ENCODE measurements at regions not wholly inside any gene's neighbourhood (a gene's known extent, or its start where the extent isn't known, plus 50 kb on each side); places are given as distances from the start of the nearest gene placed in this dataset.

- Histone ChIP-seq H3K79me2 (ENCODE audit: insufficient read depth, low read length) (no peaks in the 10 kb centered on the region), H3K4me3 (replicated peaks in 1 of 2; ENCODE audit: low read depth in 1 of 2, low read length in 2 of 2) (no peak overlapping the region), H3K27ac (ENCODE audit: low read depth, low read length) (no peak overlapping the region), H3K9me2 (ENCODE audit: insufficient read depth) (no peaks in the 10 kb centered on the region; the same call in 1 of the 2 replicates), H3K27me3 (ENCODE audit: insufficient read depth, low read length) (no peaks in the 10 kb centered on the region), H3K4me1 (ENCODE audit: control insufficient read depth in 1 of 2, insufficient read depth in 2 of 2, low read length in 2 of 2) (peaks cover 0 to 3% of the 10 kb centered on the region in 2 experiments; a peak in 1 of 4 replicates), H4K20me1 (ENCODE audit: insufficient read depth) (no peaks in the 10 kb centered on the region), H2AFZ (ENCODE audit: low read depth, low read length, poor library complexity, severe bottlenecking) (no peak overlapping the region), H3K4me2 (ENCODE audit: low read length) (no peak overlapping the region), H3K9me3 (ENCODE audit: control insufficient read depth in 1 of 2, insufficient read depth in 1 of 2, low read depth in 1 of 2, low read length in 2 of 2) (no peaks in the 10 kb centered on the region), H3K36me3 (ENCODE audit: control insufficient read depth in 1 of 2, insufficient read depth in 2 of 2, low read length in 2 of 2) (no peaks in the 10 kb centered on the region), H3K9ac (ENCODE audit: low read length) (no peak overlapping the region)
- intact Hi-C loops (cut with micrococcal nuclease) = no loop called here
- RAD21 ChIA-PET (ENCODE audit: low non-redundant PET in 1 of 2, low total read pairs in 2 of 2, uncharacterized antibody in 2 of 2, unreplicated experiment in 2 of 2) = no interaction called here
- ATAC-seq (no peak), DNase-seq (ENCODE audit: low read depth, low spot score) (no peak)
- POLR2A ChIA-PET = no interaction called here
- CTCF ChIA-PET = interaction anchor here (0.6 kb wide), 1 partner anchor 20 kb away, joined by 3 read pairs; no protein-coding TSS in a partner anchor
- TF ChIP-seq SRF (IDR thresholded peaks at IDR 0.05; ENCODE audit: low read depth) (no peak), ELF1 (IDR thresholded peaks at IDR 0.05; ENCODE audit: borderline replicate concordance, low read depth) (no peak), SP1 (IDR thresholded peaks at IDR 0.05; ENCODE audit: low read depth) (no peak), SIN3A (IDR thresholded peaks at IDR 0.05; ENCODE audit: low read depth) (no peak), EGR1 (IDR thresholded peaks at IDR 0.05; ENCODE audit: low read depth) (no peak), EZH2 (IDR thresholded peaks at IDR 0.05) (no peak), YY1 (IDR thresholded peaks at IDR 0.05; ENCODE audit: extremely low read depth, insufficient replicate concordance, low read depth, low read length) (no peak), ZFX (IDR thresholded peaks at IDR 0.05) (no peak), TCF7L2 (IDR thresholded peaks at IDR 0.05; ENCODE audit: borderline replicate concordance, extremely low read depth, insufficient read depth, insufficient read length) (no peak), EZH2phosphoT487 (IDR thresholded peaks at IDR 0.05; ENCODE audit: borderline replicate concordance) (no peak), FOSL1 (IDR thresholded peaks at IDR 0.05; ENCODE audit: low read depth) (no peak), CBX3 (IDR thresholded peaks at IDR 0.05; ENCODE audit: low read depth) (no peak), POLR2AphosphoS5 (IDR thresholded peaks at IDR 0.05; ENCODE audit: low read depth, low read length) (no peak)
- TF ChIP-seq, protein P1, sequence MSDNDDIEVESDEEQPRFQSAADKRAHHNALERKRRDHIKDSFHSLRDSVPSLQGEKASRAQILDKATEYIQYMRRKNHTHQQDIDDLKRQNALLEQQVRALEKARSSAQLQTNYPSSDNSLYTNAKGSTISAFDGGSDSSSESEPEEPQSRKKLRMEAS (IDR thresholded peaks at IDR 0.05) = no peak
- TF ChIP-seq, protein P2, sequence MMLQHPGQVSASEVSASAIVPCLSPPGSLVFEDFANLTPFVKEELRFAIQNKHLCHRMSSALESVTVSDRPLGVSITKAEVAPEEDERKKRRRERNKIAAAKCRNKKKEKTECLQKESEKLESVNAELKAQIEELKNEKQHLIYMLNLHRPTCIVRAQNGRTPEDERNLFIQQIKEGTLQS (IDR thresholded peaks at IDR 0.05) = no peak
- no TSS peak for BruUV-seq (replicated peaks)
These were observed 64.6 kb upstream of the ELOVL5 start for GRCh38 chr6:53413326-53413725.

Data from HCT116 (cell line).